GM10248 (cell line): ENCODE measurements at regions not wholly inside any gene's neighbourhood (a gene's known extent, or its start where the extent isn't known, plus 50 kb on each side); places are given as distances from the start of the nearest gene placed in this dataset.

Experiments used
- CTCF ChIA-PET: fragments of 300-600 bp; sonication (Branson Sonifier 250); formaldehyde crosslinking; extraction: SDS; loops from one replicate; lab custom pipeline; 2021; ENCODE audit warnings: antibody characterized with exemption; lab: Yijun Ruan, JAX
- POLR2A ChIA-PET: fragments of 350-650 bp; sonication (Branson Sonifier 250); formaldehyde crosslinking; extraction: SDS; loops from one replicate; lab custom pipeline; 2020; ENCODE audit warnings: antibody characterized with exemption; lab: Yijun Ruan, JAX
- DNase-seq: peaks from one replicate; pipeline ENCODE4 v3.0.0; 2012; ENCODE audit errors: extremely low spot score
- TF ChIP-seq, protein P1 (sequence below): IDR thresholded peaks from 2 replicates; pipeline ENCODE4 v1.5.1; 2012; ENCODE audit warnings: mild to moderate bottlenecking, low read depth; ENCODE audit errors: extremely low read depth, missing control alignments, control extremely low read depth

DNA sequence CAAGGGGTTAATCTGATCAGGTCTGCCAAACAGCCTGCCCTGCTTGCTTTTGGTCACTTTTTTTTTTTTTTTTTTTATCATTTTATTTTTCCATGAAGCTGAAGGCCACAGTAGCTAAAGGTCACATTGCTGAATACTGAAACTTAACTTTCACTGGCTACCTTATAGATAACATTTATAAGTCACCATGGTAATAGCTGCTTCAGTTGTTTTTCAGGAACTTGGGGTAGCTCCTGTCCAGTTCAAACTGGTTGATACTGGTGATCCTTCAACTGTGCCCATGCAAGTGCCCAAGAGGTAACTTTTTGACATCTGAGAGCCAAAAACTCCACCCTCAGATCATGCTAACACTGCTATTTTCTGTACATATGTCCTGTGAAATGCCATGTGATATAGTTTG is 68.3 kb upstream of the RGS7BP start:
- DNase-seq, result no peak
- ChIA-PET POLR2A (no interaction called here), CTCF (interaction anchor here (1.0 kb wide), 1 partner anchor 13 kb away, joined by 3 read pairs; no protein-coding TSS in a partner anchor)
- TF ChIP-seq, protein P1, sequence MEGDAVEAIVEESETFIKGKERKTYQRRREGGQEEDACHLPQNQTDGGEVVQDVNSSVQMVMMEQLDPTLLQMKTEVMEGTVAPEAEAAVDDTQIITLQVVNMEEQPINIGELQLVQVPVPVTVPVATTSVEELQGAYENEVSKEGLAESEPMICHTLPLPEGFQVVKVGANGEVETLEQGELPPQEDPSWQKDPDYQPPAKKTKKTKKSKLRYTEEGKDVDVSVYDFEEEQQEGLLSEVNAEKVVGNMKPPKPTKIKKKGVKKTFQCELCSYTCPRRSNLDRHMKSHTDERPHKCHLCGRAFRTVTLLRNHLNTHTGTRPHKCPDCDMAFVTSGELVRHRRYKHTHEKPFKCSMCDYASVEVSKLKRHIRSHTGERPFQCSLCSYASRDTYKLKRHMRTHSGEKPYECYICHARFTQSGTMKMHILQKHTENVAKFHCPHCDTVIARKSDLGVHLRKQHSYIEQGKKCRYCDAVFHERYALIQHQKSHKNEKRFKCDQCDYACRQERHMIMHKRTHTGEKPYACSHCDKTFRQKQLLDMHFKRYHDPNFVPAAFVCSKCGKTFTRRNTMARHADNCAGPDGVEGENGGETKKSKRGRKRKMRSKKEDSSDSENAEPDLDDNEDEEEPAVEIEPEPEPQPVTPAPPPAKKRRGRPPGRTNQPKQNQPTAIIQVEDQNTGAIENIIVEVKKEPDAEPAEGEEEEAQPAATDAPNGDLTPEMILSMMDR, result no peak

- TF ChIP-seq, protein P1, result no peak
- CTCF ChIA-PET, result no interaction called here
These were observed 54.3 kb upstream of the RGS7BP start for GRCh38 chr5:64451551-64451950.

GRCh38 chr5:64453405-64453804 is 52.4 kb upstream of the RGS7BP start:
- DNase-seq, result no peak
- CTCF ChIA-PET, result no interaction called here
- TF ChIP-seq, protein P1, result no peak
- POLR2A ChIA-PET, result no interaction called here

More at GRCh38 chr5:64451551-64451950, 54.3 kb upstream of the RGS7BP start:
- no peak for DNase-seq
- POLR2A ChIA-PET, result no interaction called here
